CD4-positive, alpha-beta memory T cell (primary cell): ENCODE measurements at regions not wholly inside any gene's neighbourhood (a gene's known extent, or its start where the extent isn't known, plus 50 kb on each side); places are given as distances from the start of the nearest gene placed in this dataset.

Experiments
- CTCF ChIA-PET: fragments of 350-600 bp; sonication (Branson Sonifier 250); formaldehyde crosslinking; loops from one replicate; lab custom pipeline; 2021; ENCODE audit warnings: inconsistent platforms; ENCODE audit not compliant: partially characterized antibody; lab: Charles Lee
- POLR2A ChIA-PET: fragments of 350-600 bp; sonication (Branson Sonifier 250); formaldehyde crosslinking; loops from one replicate; lab custom pipeline; 2021; ENCODE audit not compliant: partially characterized antibody; lab: Charles Lee
- DNase-seq, 5 donors: peaks; one replicate each; pipeline versions ENCODE4 v3.0.0 to v3.0.0-alpha.2; 2020 to 2022; ENCODE audit warnings: mixed read lengths in 1 of 5
- H3K27ac ChIP-seq: one replicate; pipeline ENCODE4 v1.7.0; 2013; ENCODE audit warnings: low read depth, low read length
- H3K27me3 ChIP-seq: 2 replicates; pipeline ENCODE4 v1.7.0; 2013; ENCODE audit warnings: mild to moderate bottlenecking, low read length, moderate library complexity; ENCODE audit not compliant: insufficient read depth
- H3K36me3 ChIP-seq: 2 replicates; pipeline ENCODE4 v1.7.0; 2013; ENCODE audit warnings: mild to moderate bottlenecking, low read length, moderate library complexity; ENCODE audit not compliant: insufficient read depth
- H3K4me1 ChIP-seq: 2 replicates; pipeline ENCODE4 v1.7.0; 2013; ENCODE audit warnings: mild to moderate bottlenecking, low read length, moderate library complexity; ENCODE audit not compliant: insufficient read depth
- H3K4me3 ChIP-seq, 2 donors: one replicate each; pipeline ENCODE4 v1.7.0; 2013; ENCODE audit warnings: low read length in 2 of 2, mild to moderate bottlenecking in 1 of 2
- H3K9me3 ChIP-seq, 2 donors: one replicate each; pipeline ENCODE4 v1.7.0; 2013; ENCODE audit warnings: low read length in 2 of 2, control low read depth in 1 of 2; ENCODE audit not compliant: control insufficient read depth in 1 of 2
- H3K27ac Mint-ChIP-seq, 7 donors: one replicate each; pipeline ENCODE4 v1.8.0; 2020 to 2021; ENCODE audit warnings: mixed read lengths in 7 of 7, mild to moderate bottlenecking in 6 of 7, inconsistent platforms in 3 of 7, moderate library complexity in 3 of 7
- H3K27me3 Mint-ChIP-seq, 2 donors: one replicate each; pipeline ENCODE4 v1.8.0; 2020 to 2021; ENCODE audit warnings: mixed read lengths in 2 of 2
- H3K36me3 Mint-ChIP-seq, 2 donors: one replicate each; pipeline ENCODE4 v1.8.0; 2020 to 2021; ENCODE audit warnings: mixed read lengths in 2 of 2, inconsistent platforms in 1 of 2, mild to moderate bottlenecking in 1 of 2
- H3K4me1 Mint-ChIP-seq, 4 donors: one replicate each; pipeline ENCODE4 v1.8.0; 2020 to 2021; ENCODE audit warnings: mixed read lengths in 4 of 4, mild to moderate bottlenecking in 1 of 4
- H3K4me3 Mint-ChIP-seq, 8 donors: one replicate each; pipeline ENCODE4 v1.8.0; 2020 to 2021; ENCODE audit warnings: mixed read lengths in 8 of 8, mild to moderate bottlenecking in 7 of 8, moderate library complexity in 6 of 8, inconsistent platforms in 3 of 8
- H3K9me3 Mint-ChIP-seq, 8 donors: one replicate each; pipeline ENCODE4 v1.8.0; 2020 to 2021; ENCODE audit warnings: mixed read lengths in 8 of 8, mild to moderate bottlenecking in 5 of 8, inconsistent platforms in 3 of 8, moderate library complexity in 1 of 8
- intact Hi-C: fragments of 100-400 bp; cut with micrococcal nuclease; formaldehyde crosslinking; loops from one replicate; pipeline ENCODE4 v1.15.1; 2023

GRCh38 chr12:33290703-33291102, 148.9 kb downstream of the SYT10 start:
- CTCF ChIA-PET = no interaction called here
- Mint-ChIP-seq H3K9me3 (peaks cover 0 to 4% (median 2%) of the 10 kb centered on the region in 8 donors), H3K4me1 (no peaks in the 10 kb centered on the region), H3K27me3 (no peaks in the 10 kb centered on the region), H3K4me3 (no peak overlapping the region), H3K36me3 (no peaks in the 10 kb centered on the region), H3K27ac (no peak overlapping the region)
- Histone ChIP-seq H3K27me3 (no peaks in the 10 kb centered on the region), H3K9me3 (no peaks in the 10 kb centered on the region), H3K27ac (no peak overlapping the region), H3K4me1 (no peaks in the 10 kb centered on the region), H3K36me3 (no peaks in the 10 kb centered on the region), H3K4me3 (no peak overlapping the region)
- intact Hi-C loops = no loop called here
- DNase-seq = no peak
- POLR2A ChIA-PET = no interaction called here

GRCh38 chr12:33283054-33283453, 156.6 kb downstream of the SYT10 start:
- POLR2A ChIA-PET = no interaction called here
- Mint-ChIP-seq H3K36me3 (no peaks in the 10 kb centered on the region), H3K4me3 (no peak overlapping the region), H3K9me3 (peaks cover 2 to 36% (median 18%) of the 10 kb centered on the region in 8 donors), H3K4me1 (no peaks in the 10 kb centered on the region), H3K27me3 (no peaks in the 10 kb centered on the region), H3K27ac (no peak overlapping the region)
- no peaks in the 10 kb centered on the region for H3K4me1 ChIP-seq
- H3K27me3 ChIP-seq = no peaks in the 10 kb centered on the region
- intact Hi-C loops = no loop called here
- no peaks in the 10 kb centered on the region for H3K9me3 ChIP-seq
- no peak overlapping the region for H3K27ac ChIP-seq
- no peak overlapping the region for H3K4me3 ChIP-seq
- CTCF ChIA-PET = no interaction called here
- H3K36me3 ChIP-seq = no peaks in the 10 kb centered on the region
- DNase-seq = no peak

- intact Hi-C loops = no loop called here
- no peaks in the 10 kb centered on the region for H3K4me1 Mint-ChIP-seq
- no peaks in the 10 kb centered on the region for H3K36me3 Mint-ChIP-seq
- Histone ChIP-seq H3K36me3 (no peaks in the 10 kb centered on the region), H3K27me3 (no peaks in the 10 kb centered on the region), H3K4me3 (no peak overlapping the region), H3K4me1 (no peaks in the 10 kb centered on the region), H3K9me3 (no peaks in the 10 kb centered on the region), H3K27ac (no peak overlapping the region)
- no peak overlapping the region for H3K27ac Mint-ChIP-seq
- H3K27me3 Mint-ChIP-seq = no peaks in the 10 kb centered on the region
- ChIA-PET CTCF (no interaction called here), POLR2A (no interaction called here)
- no peak for DNase-seq
- peaks cover 2 to 55% (median 26%) of the 10 kb centered on the region in 8 donors for H3K9me3 Mint-ChIP-seq
- no peak overlapping the region for H3K4me3 Mint-ChIP-seq
These were observed 162.2 kb downstream of the SYT10 start for GRCh38 chr12:33277376-33277775.

GRCh38 chr12:33267641-33268040, 172.0 kb downstream of the SYT10 start:
- ChIA-PET POLR2A (no interaction called here), CTCF (no interaction called here)
- Mint-ChIP-seq H3K4me3 (no peak overlapping the region), H3K27me3 (peaks cover 0 to 2% of the 10 kb centered on the region in 2 donors), H3K9me3 (peaks cover 0 to 4% (median 0%) of the 10 kb centered on the region in 8 donors), H3K27ac (no peak overlapping the region), H3K4me1 (no peaks in the 10 kb centered on the region), H3K36me3 (no peaks in the 10 kb centered on the region)
- Histone ChIP-seq H3K27me3 (no peaks in the 10 kb centered on the region), H3K27ac (no peak overlapping the region), H3K36me3 (no peaks in the 10 kb centered on the region), H3K4me3 (no peak overlapping the region), H3K9me3 (no peaks in the 10 kb centered on the region), H3K4me1 (no peaks in the 10 kb centered on the region)
- intact Hi-C loops = no loop called here
- DNase-seq = no peak

- ChIA-PET CTCF (no interaction called here), POLR2A (no interaction called here)
- Mint-ChIP-seq H3K9me3 (peaks cover 0 to 6% (median under 1%) of the 10 kb centered on the region in 8 donors), H3K4me1 (no peaks in the 10 kb centered on the region), H3K36me3 (no peaks in the 10 kb centered on the region), H3K27ac (no peak overlapping the region), H3K4me3 (no peak overlapping the region), H3K27me3 (peaks cover 0 to 1% of the 10 kb centered on the region in 2 donors)
- intact Hi-C loops = no loop called here
- Histone ChIP-seq H3K9me3 (no peaks in the 10 kb centered on the region), H3K4me3 (no peak overlapping the region), H3K27ac (no peak overlapping the region), H3K36me3 (no peaks in the 10 kb centered on the region), H3K4me1 (no peaks in the 10 kb centered on the region), H3K27me3 (no peaks in the 10 kb centered on the region)
- DNase-seq = no peak
These were observed 173.7 kb downstream of the SYT10 start for GRCh38 chr12:33265900-33266299.

GRCh38 chr12:33265033-33265731, 174.4 kb downstream of the SYT10 start:
- intact Hi-C loops = no loop called here
- H3K27ac Mint-ChIP-seq = no peak overlapping the region
- no peaks in the 10 kb centered on the region for H3K4me1 ChIP-seq
- H3K9me3 ChIP-seq = no peaks in the 10 kb centered on the region
- H3K4me1 Mint-ChIP-seq = no peaks in the 10 kb centered on the region
- H3K27me3 Mint-ChIP-seq = peaks cover 0 to 1% of the 10 kb centered on the region in 2 donors
- H3K9me3 Mint-ChIP-seq = peaks cover 0 to 8% (median under 1%) of the 10 kb centered on the region in 8 donors
- POLR2A ChIA-PET = no interaction called here
- H3K36me3 ChIP-seq = no peaks in the 10 kb centered on the region
- DNase-seq = no peak
- no peaks in the 10 kb centered on the region for H3K36me3 Mint-ChIP-seq
- no peak overlapping the region for H3K4me3 ChIP-seq
- no peak overlapping the region for H3K27ac ChIP-seq
- H3K4me3 Mint-ChIP-seq = no peak overlapping the region
- CTCF ChIA-PET = no interaction called here
- H3K27me3 ChIP-seq = no peaks in the 10 kb centered on the region

GRCh38 chr12:33253178-33253577, 186.4 kb downstream of the SYT10 start:
- peaks cover 0 to 4% (median 0%) of the 10 kb centered on the region in 8 donors for H3K9me3 Mint-ChIP-seq
- POLR2A ChIA-PET = no interaction called here

More at GRCh38 chr12:33253178-33253577, 186.4 kb downstream of the SYT10 start:
- no peak overlapping the region for H3K4me3 ChIP-seq
- H3K4me1 ChIP-seq = no peaks in the 10 kb centered on the region
- Mint-ChIP-seq H3K27me3 (no peaks in the 10 kb centered on the region), H3K4me1 (no peaks in the 10 kb centered on the region), H3K27ac (no peak overlapping the region), H3K4me3 (no peak overlapping the region), H3K36me3 (no peaks in the 10 kb centered on the region)
- H3K27me3 ChIP-seq = no peaks in the 10 kb centered on the region
- CTCF ChIA-PET = no interaction called here
- intact Hi-C loops = no loop called here
- H3K9me3 ChIP-seq = no peaks in the 10 kb centered on the region
- DNase-seq = no peak
- H3K36me3 ChIP-seq = no peaks in the 10 kb centered on the region
- no peak overlapping the region for H3K27ac ChIP-seq
